ENCODE measurements at regions not wholly inside any gene's neighbourhood (a gene's known extent, or its start where the extent isn't known, plus 50 kb on each side); places are given as distances from the start of the nearest gene placed in this dataset.

- TF ChIP-seq, protein P1, sequence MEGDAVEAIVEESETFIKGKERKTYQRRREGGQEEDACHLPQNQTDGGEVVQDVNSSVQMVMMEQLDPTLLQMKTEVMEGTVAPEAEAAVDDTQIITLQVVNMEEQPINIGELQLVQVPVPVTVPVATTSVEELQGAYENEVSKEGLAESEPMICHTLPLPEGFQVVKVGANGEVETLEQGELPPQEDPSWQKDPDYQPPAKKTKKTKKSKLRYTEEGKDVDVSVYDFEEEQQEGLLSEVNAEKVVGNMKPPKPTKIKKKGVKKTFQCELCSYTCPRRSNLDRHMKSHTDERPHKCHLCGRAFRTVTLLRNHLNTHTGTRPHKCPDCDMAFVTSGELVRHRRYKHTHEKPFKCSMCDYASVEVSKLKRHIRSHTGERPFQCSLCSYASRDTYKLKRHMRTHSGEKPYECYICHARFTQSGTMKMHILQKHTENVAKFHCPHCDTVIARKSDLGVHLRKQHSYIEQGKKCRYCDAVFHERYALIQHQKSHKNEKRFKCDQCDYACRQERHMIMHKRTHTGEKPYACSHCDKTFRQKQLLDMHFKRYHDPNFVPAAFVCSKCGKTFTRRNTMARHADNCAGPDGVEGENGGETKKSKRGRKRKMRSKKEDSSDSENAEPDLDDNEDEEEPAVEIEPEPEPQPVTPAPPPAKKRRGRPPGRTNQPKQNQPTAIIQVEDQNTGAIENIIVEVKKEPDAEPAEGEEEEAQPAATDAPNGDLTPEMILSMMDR (IDR thresholded peaks at IDR 0.05; ENCODE audit: borderline replicate concordance, extremely low read depth, low read length, poor library complexity, severe bottlenecking) = no peak
- no peak for TF ChIP-seq EZH2 (IDR thresholded peaks at IDR 0.05; ENCODE audit: borderline replicate concordance, low read depth, low read length, severe bottlenecking)
Observed at GRCh38 chr5:145408048-145408341, 427.1 kb downstream of the PRELID2 start.
